ENCODE measurements at regions not wholly inside any gene's neighbourhood (a gene's known extent, or its start where the extent isn't known, plus 50 kb on each side); places are given as distances from the start of the nearest gene placed in this dataset.
A peak's percentile ranks its signal among the peaks of the same experiment; 100 is the strongest.

DNA sequence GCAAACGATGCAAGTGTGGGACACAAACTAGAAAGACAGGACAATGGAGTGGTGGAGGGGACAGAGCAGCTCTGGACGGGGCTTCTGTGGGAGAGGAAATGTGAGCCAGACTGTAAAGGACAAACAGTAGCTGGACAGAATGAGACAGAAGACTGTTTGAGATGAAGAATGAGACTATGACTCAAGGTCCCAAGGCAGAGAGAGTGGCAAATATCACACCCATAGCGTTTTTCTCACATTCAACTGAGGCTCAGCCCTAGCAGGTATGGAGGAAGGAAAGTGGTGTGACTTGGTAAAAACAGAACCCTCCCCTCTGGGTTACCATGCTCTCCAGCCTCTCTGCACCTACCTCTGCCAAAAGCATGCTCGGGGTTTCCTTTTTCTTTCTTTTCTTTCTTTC, 96.5 kb downstream of the RPL27A start:
- TF ChIP-seq CTCF (IDR thresholded peaks at IDR 0.05; ENCODE audit: low read depth, low read length): no peak
- DNase-seq (ENCODE audit: extremely low read depth, low read depth): no peak

DNA sequence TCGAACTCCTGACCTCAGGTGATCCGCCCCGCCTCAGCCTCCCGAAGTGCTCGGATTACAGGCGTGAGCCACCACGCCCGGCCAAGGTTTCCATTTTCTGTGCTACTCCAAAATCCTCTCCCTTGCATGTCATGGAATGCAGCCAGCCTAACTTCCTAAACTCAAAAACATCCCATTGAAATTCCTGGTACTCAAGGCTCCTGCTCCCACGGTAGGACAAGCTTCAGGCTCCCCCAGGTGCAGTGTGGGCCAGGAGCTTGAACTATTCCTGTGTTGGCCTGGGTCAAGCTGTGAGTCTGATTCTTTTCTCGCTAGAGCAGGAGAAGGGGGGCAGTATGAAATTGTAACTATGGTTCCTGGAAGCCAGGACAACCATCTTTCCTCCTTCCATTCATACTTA, 97.1 kb downstream of the RPL27A start:
- TF ChIP-seq CTCF (IDR thresholded peaks at IDR 0.05; ENCODE audit: low read depth, low read length): no peak
- DNase-seq (ENCODE audit: extremely low read depth, low read depth): no peak

- DNase-seq (ENCODE audit: extremely low read depth, low read depth): no peak
- TF ChIP-seq CTCF (IDR thresholded peaks at IDR 0.05; ENCODE audit: low read depth, low read length): no peak
Observed at GRCh38 chr11:8784954-8785353, 102.4 kb downstream of the RPL27A start.

GRCh38 chr11:8785457-8785856, 102.9 kb downstream of the RPL27A start:
- no peak for TF ChIP-seq CTCF (IDR thresholded peaks at IDR 0.05; ENCODE audit: low read depth, low read length)

GRCh38 chr11:8785998-8786397, 103.4 kb downstream of the RPL27A start:
- no peak for DNase-seq (ENCODE audit: extremely low read depth, low read depth)
- no peak for TF ChIP-seq CTCF (IDR thresholded peaks at IDR 0.05; ENCODE audit: low read depth, low read length)

More at GRCh38 chr11:8785457-8785856, 102.9 kb downstream of the RPL27A start:
- DNase-seq (ENCODE audit: extremely low read depth, low read depth): no peak

GRCh38 chr11:8786933-8787332, 104.3 kb downstream of the RPL27A start:
- TF ChIP-seq CTCF (IDR thresholded peaks at IDR 0.05; ENCODE audit: low read depth, low read length): peak; percentile 11
- DNase-seq (ENCODE audit: extremely low read depth, low read depth): no peak

DNA sequence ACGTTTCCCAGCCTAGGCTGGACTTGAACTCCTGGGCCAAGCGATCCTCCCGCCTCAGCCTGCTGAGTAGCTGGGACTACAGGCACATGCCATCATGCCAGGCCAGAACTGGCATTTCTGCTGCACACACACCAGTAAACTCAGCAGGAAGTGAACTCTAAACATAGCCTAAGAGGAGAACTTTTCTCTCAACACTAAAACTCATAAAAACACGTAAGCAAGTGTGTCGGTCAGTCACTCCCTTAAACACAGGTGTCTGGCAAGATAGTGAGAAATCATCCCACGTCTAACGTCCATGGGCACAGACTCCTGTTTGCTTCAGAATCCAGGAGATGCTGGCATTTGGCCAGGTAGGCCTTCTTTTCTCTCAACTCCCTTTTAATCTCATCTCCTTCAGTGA, 104.8 kb downstream of the RPL27A start:
- DNase-seq (ENCODE audit: extremely low read depth, low read depth): no peak
- no peak for TF ChIP-seq CTCF (IDR thresholded peaks at IDR 0.05; ENCODE audit: low read depth, low read length)

Measured in AG09319 (cell line).